K562 (cell line): ENCODE measurements at regions not wholly inside any gene's neighbourhood (a gene's known extent, or its start where the extent isn't known, plus 50 kb on each side); places are given as distances from the start of the nearest gene placed in this dataset.
"Not testable (repeated sequence)": the region's sequence is repeated elsewhere in the genome, so short reads cannot be mapped to it uniquely, and the experiment has no call there.

Experiments
- ATAC-seq: fragments of 200-7000 bp; cut with Tn5 transposase; 3 replicates; pipeline ENCODE4 v1.9.1; 2020; ENCODE audit warnings: moderate library complexity
- BruUV-seq: library from RNA; stranded (reverse); fragments of 400-500 nt; replicated peaks from 2 replicates; lab custom pipeline; 2021; lab: Mats Ljungman, UMichigan
- CTCF ChIA-PET: fragments of 300-600 bp; formaldehyde crosslinking; extraction: SDS; loops from one replicate; lab custom pipeline; 2021; ENCODE audit warnings: low intra/inter-chr PET ratio; lab: Yijun Ruan, JAX
- POLR2A ChIA-PET: fragments of 300-600, 350-650 bp; sonication (Branson Sonifier 250); formaldehyde crosslinking; extraction: SDS; loops from one replicate; lab custom pipeline; 2021; ENCODE audit warnings: antibody characterized with exemption, inconsistent platforms; lab: Yijun Ruan, JAX
- DNase-seq, 4 experiments: peaks; one replicate each; pipeline versions ENCODE4 v3.0.0 to v3.0.0-alpha.2; 2011 to 2018; ENCODE audit warnings: low spot score in 3 of 4, mixed read lengths in 3 of 4; ENCODE audit errors: extremely low read depth in 1 of 4
- FAIRE-seq: peaks from 2 replicates; lab custom pipeline; 2011; peaks lifted over from hg19 to GRCh38; lab: Jason Lieb, UNC
- H2AFZ ChIP-seq: 2 replicates; pipeline ENCODE4 v1.6.0; 2011; ENCODE audit warnings: low read depth, low read length, control low read depth, inconsistent platforms
- H3K27ac ChIP-seq: fragments of 200-600 bp; 3 replicates; pipeline ENCODE4 v1.8.0; 2011; ENCODE audit warnings: low read depth, mild to moderate bottlenecking, control low read depth, inconsistent platforms, low read length, moderate library complexity, mixed read lengths; ENCODE audit errors: extremely low read depth
- H3K27me3 ChIP-seq, 2 experiments: fragments of 300-600 bp in 1 of 2; 2 replicates in 1 of 2; 3 replicates in 1 of 2; pipeline versions ENCODE4 v1.6.0 to v1.8.0; 2011; ENCODE audit warnings: inconsistent platforms in 2 of 2, low read length in 2 of 2, mild to moderate bottlenecking in 1 of 2, mixed read lengths in 1 of 2, moderate library complexity in 1 of 2; ENCODE audit not compliant: control insufficient read depth in 2 of 2, insufficient read depth in 2 of 2
- H3K36me3 ChIP-seq: fragments of 300-600 bp; 3 replicates; pipeline ENCODE4 v1.8.0; 2011; ENCODE audit warnings: mild to moderate bottlenecking, low read length, inconsistent platforms; ENCODE audit not compliant: control insufficient read depth, insufficient read depth
- H3K4me1 ChIP-seq, 2 experiments: fragments of 200-600 bp in 1 of 2; replicated peaks in 1 of 2; 2 replicates in 1 of 2; 3 replicates in 1 of 2; pipeline versions ENCODE4 v1.5.1 to v1.8.0; 2011; ENCODE audit warnings: inconsistent platforms in 2 of 2, low read length in 2 of 2, mild to moderate bottlenecking in 1 of 2, mixed read lengths in 1 of 2, moderate library complexity in 1 of 2; ENCODE audit not compliant: control insufficient read depth in 2 of 2, insufficient read depth in 2 of 2
- H3K4me2 ChIP-seq: 2 replicates; pipeline ENCODE4 v1.6.1; 2011; ENCODE audit warnings: low read length, control low read depth, inconsistent platforms, mixed read lengths; ENCODE audit not compliant: insufficient read depth
- H3K4me3 ChIP-seq: fragments of 200-600 bp; sonication (generic), shearing (Covaris generic); 2 replicates; pipeline ENCODE4 v1.5.1; 2016; ENCODE audit warnings: control low read depth, inconsistent platforms
- H3K79me2 ChIP-seq: fragments of 200-600 bp; 3 replicates; pipeline ENCODE4 v1.8.0; 2011; ENCODE audit warnings: low read length, inconsistent platforms; ENCODE audit not compliant: control insufficient read depth, insufficient read depth
- H3K9ac ChIP-seq, 2 experiments: 2 replicates each; pipeline versions ENCODE4 v1.6.0 to v1.6.1; 2011; ENCODE audit warnings: low read depth in 2 of 2, low read length in 2 of 2, control low read depth in 1 of 2, inconsistent platforms in 1 of 2, mild to moderate bottlenecking in 1 of 2, mixed read lengths in 1 of 2; ENCODE audit not compliant: insufficient read depth in 1 of 2
- H3K9me1 ChIP-seq: one replicate; pipeline ENCODE4 v1.6.0; 2011; ENCODE audit warnings: inconsistent platforms, mild to moderate bottlenecking, low read length, moderate library complexity; ENCODE audit not compliant: control insufficient read depth, insufficient read depth
- H3K9me3 ChIP-seq: replicated peaks from 2 replicates; pipeline ENCODE4 v1.5.1; 2011; ENCODE audit warnings: low read depth, low read length, inconsistent platforms; ENCODE audit not compliant: control insufficient read depth, insufficient read depth
- H4K20me1 ChIP-seq: replicated peaks from 2 replicates; pipeline ENCODE4 v1.6.1; 2011; ENCODE audit warnings: low read length, inconsistent platforms, mixed read lengths; ENCODE audit not compliant: control insufficient read depth, insufficient read depth
- KDM5B ChIP-seq: fragments of 200-600 bp; sonication (generic); IDR thresholded peaks from 2 replicates; pipeline ENCODE4 v1.6.1; 2012; ENCODE audit warnings: low read depth, mild to moderate bottlenecking, moderate library complexity, low read length, control low read depth, inconsistent platforms; ENCODE audit not compliant: insufficient replicate concordance
- MBD2 ChIP-seq: sonication (generic); IDR thresholded peaks from 2 replicates; pipeline ENCODE4 v1.6.1; 2016; ENCODE audit warnings: low read depth, borderline replicate concordance
- MTA3 ChIP-seq: fragments of 450-650 bp; formaldehyde crosslinking; IDR thresholded peaks from 2 replicates; pipeline ENCODE4 v1.6.1; 2017; ENCODE audit warnings: mild to moderate bottlenecking, borderline replicate concordance
- NFYB ChIP-seq: IDR thresholded peaks from 2 replicates; pipeline ENCODE4 v1.6.1; 2011; ENCODE audit warnings: mild to moderate bottlenecking, moderate library complexity; ENCODE audit not compliant: insufficient read length; ENCODE audit errors: extremely low read depth
- NONO ChIP-seq, 2 experiments: fragments of 200-400 bp in 1 of 2; fragments of 450-650 bp in 1 of 2; formaldehyde crosslinking in 1 of 2; IDR thresholded peaks; 2 replicates each; pipeline ENCODE4 v1.6.1; 2017; ENCODE audit warnings: low read depth in 2 of 2, mild to moderate bottlenecking in 2 of 2, moderate library complexity in 2 of 2, low read length in 1 of 2
- PHF8 ChIP-seq: fragments of 200-600 bp; sonication (generic); IDR thresholded peaks from 2 replicates; pipeline ENCODE4 v1.6.1; 2012; ENCODE audit warnings: mixed run types, mild to moderate bottlenecking, inconsistent platforms, low read length, moderate library complexity, borderline replicate concordance
- PML ChIP-seq: IDR thresholded peaks from 2 replicates; pipeline ENCODE4 v1.6.1; 2012; ENCODE audit warnings: low read length, inconsistent platforms
- POLR2AphosphoS5 ChIP-seq: IDR thresholded peaks from 2 replicates; pipeline ENCODE4 v1.6.1; 2011; ENCODE audit warnings: mild to moderate bottlenecking, low read depth, low read length, moderate library complexity; ENCODE audit not compliant: control insufficient read depth, insufficient read depth
- POLR2B ChIP-seq: fragments of 450-650 bp; IDR thresholded peaks from 2 replicates; pipeline ENCODE4 v1.6.1; 2018; ENCODE audit warnings: low read depth; ENCODE audit not compliant: partially characterized antibody
- POLR2G ChIP-seq: fragments of 200-400 bp; formaldehyde crosslinking; IDR thresholded peaks from 2 replicates; pipeline ENCODE4 v1.6.1; 2017; ENCODE audit warnings: low read depth, mild to moderate bottlenecking, antibody characterized with exemption, low read length, moderate library complexity
- POLR2H ChIP-seq: IDR thresholded peaks from 2 replicates; pipeline ENCODE4 v1.6.1; 2016; ENCODE audit warnings: missing genetic modification characterization, low read depth, mild to moderate bottlenecking, control low read depth, missing compliant biosample characterization, moderate library complexity
- RBM25 ChIP-seq: fragments of 200-400 bp; formaldehyde crosslinking; IDR thresholded peaks from 2 replicates; pipeline ENCODE4 v1.6.1; 2018; ENCODE audit warnings: low read length, low read depth, moderate library complexity; ENCODE audit not compliant: severe bottlenecking
- SUPT5H ChIP-seq: fragments of 450-650 bp; IDR thresholded peaks from 2 replicates; pipeline ENCODE4 v1.6.1; 2016
- TAF1 ChIP-seq: IDR thresholded peaks from 2 replicates; pipeline ENCODE4 v1.6.1; 2011; ENCODE audit warnings: mild to moderate bottlenecking, low read length, moderate library complexity; ENCODE audit not compliant: insufficient read depth, control insufficient read depth, severe bottlenecking; ENCODE audit errors: extremely low read depth
- TAF7 ChIP-seq: fragments of 450-650 bp; IDR thresholded peaks from 2 replicates; pipeline ENCODE4 v1.6.1; 2016; ENCODE audit warnings: missing genetic modification characterization, missing compliant biosample characterization
- TBP ChIP-seq: optimal IDR thresholded peaks from 2 replicates; pipeline ENCODE3; 2011; ENCODE audit warnings: low read depth, low read length, improper control_type of control experiment
- ZMIZ1 ChIP-seq, 2 experiments: fragments of 150-350 bp in 1 of 2; IDR thresholded peaks; 2 replicates each; pipeline ENCODE4 v1.6.1; 2012 to 2016; ENCODE audit warnings: low read depth in 2 of 2, low read length in 2 of 2, mild to moderate bottlenecking in 1 of 2, moderate library complexity in 1 of 2
- WGBS: fragments of 100-300 bp; shearing (Covaris generic); methylation state at CpG from one replicate; pipeline ENCODE4 v1.1.6; 2016; ENCODE audit warnings: low coverage, mixed read lengths; ENCODE audit not compliant: insufficient coverage; ENCODE audit errors: missing lambda C conversion rate; 5-methylcytosine and 5-hydroxymethylcytosine counted together
- in situ Hi-C: fragments of 300-500 bp; cut with MboI; formaldehyde crosslinking; loops from 4 replicates; pipeline ENCODE4 v1.15.0; 2018; ENCODE audit warnings: inconsistent platforms, mixed read lengths
- intact Hi-C: fragments of 100-400 bp; cut with micrococcal nuclease; formaldehyde crosslinking; loops from 2 replicates; pipeline ENCODE4 v1.14.2; 2022
- TF ChIP-seq, protein P1 (sequence below): fragments of 450-650 bp; IDR thresholded peaks from 2 replicates; pipeline ENCODE4 v1.6.1; 2016

DNA sequence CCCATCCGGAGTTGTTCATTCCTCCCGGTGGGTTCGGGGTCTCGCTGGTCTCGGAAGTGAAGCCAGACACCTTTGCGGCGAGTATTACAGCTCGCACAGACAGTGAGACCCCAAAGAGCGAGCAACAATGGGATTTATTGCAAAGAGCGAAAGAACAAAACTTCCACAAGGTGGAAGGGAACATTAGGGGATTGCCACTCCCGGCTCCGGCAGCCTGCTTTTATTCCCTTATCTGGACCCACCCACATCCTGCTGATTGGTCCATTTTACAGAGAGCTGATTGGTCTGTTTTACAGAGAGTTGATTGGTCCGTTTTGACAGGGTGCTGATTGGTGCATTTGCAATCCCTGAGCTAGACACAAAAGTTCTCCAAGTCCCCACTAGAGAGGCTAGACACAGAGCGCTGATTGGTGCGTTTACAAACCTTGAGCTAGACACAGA, 178.7 kb upstream of the KAZN start:
- H3K27ac ChIP-seq, H3K27me3 ChIP-seq, BruUV-seq, in situ Hi-C loops, H3K9me1 ChIP-seq, H4K20me1 ChIP-seq, H3K9me3 ChIP-seq, FAIRE-seq, H3K36me3 ChIP-seq, CTCF ChIA-PET, intact Hi-C loops: not testable (repeated sequence)
- POLR2A ChIA-PET: interaction anchor here (0.6 to 2.2 kb wide), 10 partner anchors 8 to 349 kb away, joined by 3 to 12 read pairs (median 4); no protein-coding TSS in a partner anchor
- Histone ChIP-seq H3K4me3 (peak overlapping the region; percentile 26), H3K9ac (peak overlapping the region; percentile 35 to 77; a peak in 2 of 4 replicates), H3K79me2 (peaks cover 25% of the 10 kb centered on the region), H2AFZ (peak overlapping the region; percentile 41; the same call in 1 of the 2 replicates), H3K4me1 (peaks cover 13 to 41% of the 10 kb centered on the region in 2 experiments), H3K4me2 (peak overlapping the region; percentile 64)
- WGBS: 67% methylated on average over 15 of the region's 15 CpGs
- DNase-seq: peak in 1 of 4 experiments; percentile 45
- ATAC-seq: peak; percentile 23
- TF ChIP-seq POLR2B: peak; percentile 88
- TF ChIP-seq NONO (IDR thresholded peaks at IDR 0.05; ENCODE audit: low read depth in 2 of 2, low read length in 1 of 2): 0 out of 4 replicates have a peak, but pooled peaks of 1 of the 2 experiments have one; percentile 35
- peak; percentile 59 for TF ChIP-seq TBP
- 0 out of 2 replicates have a peak, but pooled peaks have one; percentile 59 for TF ChIP-seq TAF7 (tag)
- TF ChIP-seq PHF8: peak; percentile 65; the same call in 1 of the 2 replicates
- TF ChIP-seq KDM5B: peak; percentile 94
- TF ChIP-seq SUPT5H: peak; percentile 82
- peak; percentile 50 for TF ChIP-seq TAF1
- peak; percentile 91 for TF ChIP-seq POLR2H (tag)
- TF ChIP-seq, protein P1, sequence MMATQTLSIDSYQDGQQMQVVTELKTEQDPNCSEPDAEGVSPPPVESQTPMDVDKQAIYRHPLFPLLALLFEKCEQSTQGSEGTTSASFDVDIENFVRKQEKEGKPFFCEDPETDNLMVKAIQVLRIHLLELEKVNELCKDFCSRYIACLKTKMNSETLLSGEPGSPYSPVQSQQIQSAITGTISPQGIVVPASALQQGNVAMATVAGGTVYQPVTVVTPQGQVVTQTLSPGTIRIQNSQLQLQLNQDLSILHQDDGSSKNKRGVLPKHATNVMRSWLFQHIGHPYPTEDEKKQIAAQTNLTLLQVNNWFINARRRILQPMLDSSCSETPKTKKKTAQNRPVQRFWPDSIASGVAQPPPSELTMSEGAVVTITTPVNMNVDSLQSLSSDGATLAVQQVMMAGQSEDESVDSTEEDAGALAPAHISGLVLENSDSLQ: peak; percentile 56
- peak; percentile 86 for TF ChIP-seq MTA3
- peak; percentile 53; the same call in 1 of the 2 replicates for TF ChIP-seq POLR2AphosphoS5
- peak; percentile 51; the same call in 1 of the 2 replicates for TF ChIP-seq PML
- 0 out of 4 replicates have a peak, but pooled peaks of 1 of the 2 experiments have one; percentile 23 for TF ChIP-seq ZMIZ1 (IDR thresholded peaks at IDR 0.05; ENCODE audit: low read depth in 2 of 2, low read length in 2 of 2)
- peak; percentile 56 for TF ChIP-seq MBD2
- TF ChIP-seq POLR2G: peak; percentile 67
- TF ChIP-seq NFYB: peak; percentile 90
- TF ChIP-seq RBM25: peak; percentile 79
